ENCODE measurements at regions not wholly inside any gene's neighbourhood (a gene's known extent, or its start where the extent isn't known, plus 50 kb on each side); places are given as distances from the start of the nearest gene placed in this dataset.

DNA sequence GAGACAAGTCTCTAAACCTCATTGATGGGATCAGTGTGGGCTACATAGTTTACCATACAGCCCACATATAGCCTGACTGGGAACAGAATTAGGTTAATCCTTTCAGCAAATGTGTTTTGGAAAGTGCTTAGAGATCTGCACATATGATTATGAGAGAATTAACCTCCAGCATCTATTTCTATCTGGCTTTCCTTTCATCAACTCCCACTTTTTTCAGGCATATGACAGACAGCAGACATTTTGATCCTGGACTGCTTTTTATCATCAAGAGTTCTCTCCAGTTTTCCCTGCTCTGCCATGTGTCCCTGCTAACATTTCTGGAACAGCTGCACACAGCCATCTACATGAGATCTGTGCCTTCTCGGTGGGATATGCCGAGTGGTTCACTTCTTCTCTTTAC is 139.5 kb upstream of the LRP1B start:
- Mint-ChIP-seq H3K27me3 (no peaks in the 10 kb centered on the region), H3K27ac (no peak overlapping the region), H3K4me1 (ENCODE audit: low read depth) (no peaks in the 10 kb centered on the region), H3K36me3 (ENCODE audit: low read depth) (no peaks in the 10 kb centered on the region), H3K9me3 (peaks cover 5% of the 10 kb centered on the region), H3K4me3 (no peak overlapping the region)
- intact Hi-C loops (cut with micrococcal nuclease), result no loop called here

DNA sequence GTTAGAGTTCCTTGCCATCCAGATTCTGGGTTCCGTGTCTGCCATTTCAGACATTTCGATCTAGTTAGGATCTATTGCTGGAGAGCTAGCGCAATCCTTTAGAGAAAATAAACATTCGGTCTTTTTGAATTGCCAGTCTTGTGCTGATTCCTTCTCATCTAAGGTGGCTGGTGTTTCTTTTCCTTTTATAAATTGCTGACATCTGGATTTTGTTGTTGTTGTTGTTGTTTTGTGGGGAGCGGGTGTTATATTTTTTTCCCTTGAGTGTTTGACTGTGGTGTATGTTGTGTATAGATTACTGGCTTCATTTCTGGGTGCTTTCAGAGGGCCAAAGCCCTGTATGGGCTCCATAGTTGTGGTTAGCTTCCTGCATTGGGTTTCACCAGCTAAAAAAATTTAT is 128.5 kb upstream of the LRP1B start:
- Mint-ChIP-seq H3K36me3 (ENCODE audit: low read depth) (no peaks in the 10 kb centered on the region), H3K4me1 (ENCODE audit: low read depth) (no peaks in the 10 kb centered on the region), H3K27ac (no peak overlapping the region), H3K27me3 (no peaks in the 10 kb centered on the region), H3K4me3 (no peak overlapping the region), H3K9me3 (peaks cover 18% of the 10 kb centered on the region)
- intact Hi-C loops (cut with micrococcal nuclease), result no loop called here

- peaks cover 18% of the 10 kb centered on the region for H3K9me3 Mint-ChIP-seq
- no peak overlapping the region for H3K27ac Mint-ChIP-seq
- intact Hi-C loops (cut with micrococcal nuclease), result no loop called here
- H3K4me1 Mint-ChIP-seq (ENCODE audit: low read depth), result no peaks in the 10 kb centered on the region
- no peak overlapping the region for H3K4me3 Mint-ChIP-seq
- H3K36me3 Mint-ChIP-seq (ENCODE audit: low read depth), result no peaks in the 10 kb centered on the region
- H3K27me3 Mint-ChIP-seq, result no peaks in the 10 kb centered on the region
Measured at GRCh38 chr2:142254031-142254430, 123.2 kb upstream of the LRP1B start.

- intact Hi-C loops (cut with micrococcal nuclease), result no loop called here
- Mint-ChIP-seq H3K27me3 (no peaks in the 10 kb centered on the region), H3K9me3 (peaks cover under 1% of the 10 kb centered on the region), H3K36me3 (ENCODE audit: low read depth) (no peaks in the 10 kb centered on the region), H3K4me3 (no peak overlapping the region), H3K4me1 (ENCODE audit: low read depth) (no peaks in the 10 kb centered on the region), H3K27ac (no peak overlapping the region)
Measured at GRCh38 chr2:142241016-142241415, 110.2 kb upstream of the LRP1B start.

GRCh38 chr2:142236181-142236580 is 105.4 kb upstream of the LRP1B start:
- H3K4me3 Mint-ChIP-seq, result no peak overlapping the region
- H3K27me3 Mint-ChIP-seq, result no peaks in the 10 kb centered on the region
- intact Hi-C loops (cut with micrococcal nuclease), result no loop called here
- no peak overlapping the region for H3K27ac Mint-ChIP-seq
- no peaks in the 10 kb centered on the region for H3K4me1 Mint-ChIP-seq (ENCODE audit: low read depth)
- H3K36me3 Mint-ChIP-seq (ENCODE audit: low read depth), result no peaks in the 10 kb centered on the region
- H3K9me3 Mint-ChIP-seq, result no peaks in the 10 kb centered on the region

DNA sequence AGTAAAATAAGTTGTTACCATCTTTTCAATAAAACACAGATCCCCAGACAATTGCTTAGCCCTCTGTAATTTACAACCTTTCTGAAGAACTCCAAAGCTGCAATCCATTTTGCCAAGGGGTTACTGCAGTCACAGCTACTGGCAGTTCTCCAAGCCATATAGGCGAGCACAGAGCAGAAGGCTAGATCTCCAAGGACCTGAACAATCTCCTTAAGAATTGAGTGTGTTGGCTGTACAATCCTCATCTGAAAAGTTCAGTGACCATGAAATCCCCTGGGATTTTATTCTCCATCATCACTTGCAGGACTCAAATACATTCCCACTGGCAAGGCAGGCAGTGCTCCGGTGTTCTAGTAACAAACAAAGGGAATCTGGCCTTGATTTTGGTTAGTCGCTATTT is 103.9 kb upstream of the LRP1B start:
- intact Hi-C loops (cut with micrococcal nuclease), result no loop called here
- H3K27me3 Mint-ChIP-seq, result no peaks in the 10 kb centered on the region
- no peak overlapping the region for H3K27ac Mint-ChIP-seq
- no peak overlapping the region for H3K4me3 Mint-ChIP-seq
- no peaks in the 10 kb centered on the region for H3K4me1 Mint-ChIP-seq (ENCODE audit: low read depth)
- no peaks in the 10 kb centered on the region for H3K36me3 Mint-ChIP-seq (ENCODE audit: low read depth)
- H3K9me3 Mint-ChIP-seq, result no peaks in the 10 kb centered on the region

DNA sequence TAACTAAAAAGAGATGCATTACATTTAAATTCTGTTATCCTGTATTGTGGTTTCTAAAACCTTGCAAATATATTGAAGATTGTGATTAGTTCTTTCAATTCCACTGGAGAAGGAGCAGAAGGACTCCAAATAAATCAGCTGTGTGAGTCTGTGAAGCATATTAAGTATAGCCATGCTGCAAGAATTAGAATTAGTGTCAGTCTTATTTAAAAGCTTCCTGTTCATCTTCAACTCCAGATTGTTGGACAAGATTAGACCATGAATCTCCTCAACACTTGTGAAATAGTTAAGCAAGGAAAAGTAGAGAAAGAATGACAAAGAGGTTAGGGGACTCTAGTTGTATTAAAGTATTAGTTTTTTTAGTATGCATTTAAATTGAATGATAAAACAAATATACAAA is 92.5 kb upstream of the LRP1B start:
- Mint-ChIP-seq H3K9me3 (peaks cover 4% of the 10 kb centered on the region), H3K36me3 (ENCODE audit: low read depth) (no peaks in the 10 kb centered on the region), H3K27ac (no peak overlapping the region), H3K27me3 (no peaks in the 10 kb centered on the region), H3K4me1 (ENCODE audit: low read depth) (no peaks in the 10 kb centered on the region), H3K4me3 (no peak overlapping the region)
- intact Hi-C loops (cut with micrococcal nuclease), result no loop called here

GRCh38 chr2:142222715-142223114 is 91.9 kb upstream of the LRP1B start:
- H3K4me3 Mint-ChIP-seq, result no peak overlapping the region
- peaks cover 10% of the 10 kb centered on the region for H3K9me3 Mint-ChIP-seq
- H3K27me3 Mint-ChIP-seq, result no peaks in the 10 kb centered on the region
- intact Hi-C loops (cut with micrococcal nuclease), result no loop called here
- H3K4me1 Mint-ChIP-seq (ENCODE audit: low read depth), result no peaks in the 10 kb centered on the region
- H3K36me3 Mint-ChIP-seq (ENCODE audit: low read depth), result no peaks in the 10 kb centered on the region
- no peak overlapping the region for H3K27ac Mint-ChIP-seq

- no peaks in the 10 kb centered on the region for H3K27me3 Mint-ChIP-seq
- H3K9me3 Mint-ChIP-seq, result peaks cover 21% of the 10 kb centered on the region
- H3K27ac Mint-ChIP-seq, result no peak overlapping the region
- H3K36me3 Mint-ChIP-seq (ENCODE audit: low read depth), result no peaks in the 10 kb centered on the region
- no peaks in the 10 kb centered on the region for H3K4me1 Mint-ChIP-seq (ENCODE audit: low read depth)
- intact Hi-C loops (cut with micrococcal nuclease), result no loop called here
- H3K4me3 Mint-ChIP-seq, result no peak overlapping the region
Measured at GRCh38 chr2:142220901-142221300, 90.1 kb upstream of the LRP1B start.

DNA sequence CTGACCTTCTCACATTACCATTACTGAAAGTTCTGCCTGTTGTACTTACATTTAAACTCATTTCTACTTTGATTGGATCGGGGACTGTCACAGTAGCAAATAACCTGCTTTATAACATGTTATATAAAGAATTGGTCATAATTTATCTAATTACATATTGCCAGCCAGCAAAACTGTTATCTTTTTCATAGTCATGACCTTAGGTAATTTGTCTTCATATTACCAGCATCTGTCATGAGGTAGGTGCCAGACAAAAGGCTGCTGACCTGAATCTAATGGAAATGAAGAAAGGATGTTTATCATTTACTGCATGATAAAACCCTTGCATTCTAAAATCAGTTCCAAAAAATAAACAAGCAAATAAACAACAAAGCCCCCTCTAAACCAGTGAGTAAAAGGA is 89.4 kb upstream of the LRP1B start:
- H3K27ac Mint-ChIP-seq, result no peak overlapping the region
- H3K4me1 Mint-ChIP-seq (ENCODE audit: low read depth), result no peaks in the 10 kb centered on the region
- H3K36me3 Mint-ChIP-seq (ENCODE audit: low read depth), result no peaks in the 10 kb centered on the region
- H3K4me3 Mint-ChIP-seq, result no peak overlapping the region
- H3K9me3 Mint-ChIP-seq, result peaks cover 21% of the 10 kb centered on the region
- no peaks in the 10 kb centered on the region for H3K27me3 Mint-ChIP-seq
- intact Hi-C loops (cut with micrococcal nuclease), result no loop called here

DNA sequence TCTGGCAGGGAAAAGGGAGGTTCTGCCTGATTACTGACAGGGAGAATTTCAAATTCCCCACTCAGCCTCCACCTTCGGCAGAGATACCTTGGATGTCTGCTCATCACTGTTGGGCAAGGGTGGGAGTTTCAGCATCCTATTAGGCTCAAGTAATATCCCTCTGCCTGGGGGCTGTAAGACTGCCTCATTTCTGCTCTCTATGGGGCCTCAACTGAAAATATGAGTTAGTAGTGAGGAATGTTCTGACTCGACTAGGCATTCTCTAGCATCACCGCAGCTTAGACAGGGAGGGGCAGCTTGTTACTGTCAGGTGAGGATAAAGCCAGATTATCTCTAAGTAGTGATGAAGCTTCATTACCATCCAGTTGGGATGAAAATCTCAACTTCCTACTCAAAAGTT is 87.7 kb upstream of the LRP1B start:
- H3K4me3 Mint-ChIP-seq, result no peak overlapping the region
- intact Hi-C loops (cut with micrococcal nuclease), result no loop called here
- H3K36me3 Mint-ChIP-seq (ENCODE audit: low read depth), result no peaks in the 10 kb centered on the region
- H3K27ac Mint-ChIP-seq, result no peak overlapping the region
- no peaks in the 10 kb centered on the region for H3K27me3 Mint-ChIP-seq
- peaks cover 21% of the 10 kb centered on the region for H3K9me3 Mint-ChIP-seq
- no peaks in the 10 kb centered on the region for H3K4me1 Mint-ChIP-seq (ENCODE audit: low read depth)

DNA sequence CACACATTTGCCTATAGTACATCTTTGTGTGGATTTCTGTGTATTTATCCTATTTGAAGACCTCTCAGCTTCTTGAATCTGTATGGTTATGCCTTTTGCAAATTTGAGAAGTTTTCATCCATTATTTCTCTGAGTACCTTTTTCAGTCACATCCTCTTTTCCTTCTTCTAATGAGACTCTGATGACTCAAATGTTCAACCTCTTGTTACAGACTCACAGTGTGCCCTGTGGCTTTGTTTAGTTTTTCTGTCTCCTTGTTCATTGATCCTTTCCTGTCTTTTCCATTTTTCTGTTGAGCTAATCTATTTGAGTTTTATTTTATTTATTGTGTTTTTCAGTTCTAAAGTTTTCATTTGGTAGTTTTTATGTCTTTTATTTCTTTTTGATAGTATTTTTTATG is 87.0 kb upstream of the LRP1B start:
- no peak overlapping the region for H3K27ac Mint-ChIP-seq
- no peaks in the 10 kb centered on the region for H3K4me1 Mint-ChIP-seq (ENCODE audit: low read depth)
- peaks cover 21% of the 10 kb centered on the region for H3K9me3 Mint-ChIP-seq
- H3K36me3 Mint-ChIP-seq (ENCODE audit: low read depth), result no peaks in the 10 kb centered on the region
- intact Hi-C loops (cut with micrococcal nuclease), result no loop called here
- no peak overlapping the region for H3K4me3 Mint-ChIP-seq
- no peaks in the 10 kb centered on the region for H3K27me3 Mint-ChIP-seq

DNA sequence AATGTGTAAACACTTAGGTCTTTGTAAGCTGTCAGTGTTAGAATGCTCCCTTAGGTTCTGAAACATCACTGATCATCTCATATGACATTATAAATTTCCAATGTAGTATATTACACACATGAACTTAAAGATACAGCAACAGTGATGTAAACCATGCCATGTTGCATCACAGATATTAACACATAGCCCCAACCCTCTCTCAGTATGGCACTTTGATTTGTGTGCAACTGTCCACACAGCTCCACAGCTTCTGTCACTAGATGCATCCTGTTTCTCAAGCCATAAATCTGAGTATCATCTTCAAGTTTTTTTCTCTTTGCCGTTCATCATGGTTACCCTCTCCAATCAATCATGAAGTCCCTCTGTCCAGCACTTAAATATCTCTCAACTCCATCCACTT is 69.2 kb upstream of the LRP1B start:
- Mint-ChIP-seq H3K4me3 (no peak overlapping the region), H3K27me3 (no peaks in the 10 kb centered on the region), H3K27ac (no peak overlapping the region), H3K4me1 (ENCODE audit: low read depth) (no peaks in the 10 kb centered on the region), H3K9me3 (no peaks in the 10 kb centered on the region), H3K36me3 (ENCODE audit: low read depth) (no peaks in the 10 kb centered on the region)
- intact Hi-C loops (cut with micrococcal nuclease), result no loop called here

- no peaks in the 10 kb centered on the region for H3K27me3 Mint-ChIP-seq
- no peak overlapping the region for H3K27ac Mint-ChIP-seq
- no peak overlapping the region for H3K4me3 Mint-ChIP-seq
- no peaks in the 10 kb centered on the region for H3K9me3 Mint-ChIP-seq
- intact Hi-C loops (cut with micrococcal nuclease), result no loop called here
- no peaks in the 10 kb centered on the region for H3K4me1 Mint-ChIP-seq (ENCODE audit: low read depth)
- H3K36me3 Mint-ChIP-seq (ENCODE audit: low read depth), result no peaks in the 10 kb centered on the region
Measured at GRCh38 chr2:142199073-142199472, 68.3 kb upstream of the LRP1B start.

GRCh38 chr2:142190805-142191204 is 60.0 kb upstream of the LRP1B start:
- intact Hi-C loops (cut with micrococcal nuclease), result no loop called here
- Mint-ChIP-seq H3K36me3 (ENCODE audit: low read depth) (no peaks in the 10 kb centered on the region), H3K27me3 (no peaks in the 10 kb centered on the region), H3K4me1 (ENCODE audit: low read depth) (no peaks in the 10 kb centered on the region), H3K4me3 (no peak overlapping the region), H3K9me3 (no peaks in the 10 kb centered on the region), H3K27ac (no peak overlapping the region)

GRCh38 chr2:142189501-142189900 is 58.7 kb upstream of the LRP1B start:
- H3K4me1 Mint-ChIP-seq (ENCODE audit: low read depth), result no peaks in the 10 kb centered on the region
- intact Hi-C loops (cut with micrococcal nuclease), result no loop called here
- H3K27me3 Mint-ChIP-seq, result no peaks in the 10 kb centered on the region
- no peak overlapping the region for H3K27ac Mint-ChIP-seq
- H3K36me3 Mint-ChIP-seq (ENCODE audit: low read depth), result no peaks in the 10 kb centered on the region
- H3K9me3 Mint-ChIP-seq, result no peaks in the 10 kb centered on the region
- no peak overlapping the region for H3K4me3 Mint-ChIP-seq
